Endothelial cell (in vitro differentiated cells): ENCODE measurements at regions not wholly inside any gene's neighbourhood (a gene's known extent, or its start where the extent isn't known, plus 50 kb on each side); places are given as distances from the start of the nearest gene placed in this dataset.
"Not testable (repeated sequence)": the region's sequence is repeated elsewhere in the genome, so short reads cannot be mapped to it uniquely, and the experiment has no call there.

ENCODE experiments used
- DNase-seq: peaks from one replicate; pipeline ENCODE4 v3.0.0; 2021; ENCODE audit warnings: low spot score
- H3K27ac Mint-ChIP-seq: one replicate; pipeline ENCODE4 v1.8.0; 2021; ENCODE audit warnings: mixed read lengths, inconsistent platforms; ENCODE audit not compliant: unreplicated experiment
- H3K27me3 Mint-ChIP-seq: one replicate; pipeline ENCODE4 v1.8.0; 2021; ENCODE audit warnings: mild to moderate bottlenecking, moderate library complexity, mixed read lengths, inconsistent platforms; ENCODE audit not compliant: unreplicated experiment
- H3K36me3 Mint-ChIP-seq: one replicate; pipeline ENCODE4 v1.8.0; 2021; ENCODE audit warnings: mild to moderate bottlenecking, low read depth, mixed read lengths, inconsistent platforms; ENCODE audit not compliant: unreplicated experiment
- H3K4me1 Mint-ChIP-seq: one replicate; pipeline ENCODE4 v1.8.0; 2021; ENCODE audit warnings: mild to moderate bottlenecking, mixed read lengths, inconsistent platforms; ENCODE audit not compliant: unreplicated experiment
- H3K4me3 Mint-ChIP-seq: one replicate; pipeline ENCODE4 v1.8.0; 2021; ENCODE audit warnings: mild to moderate bottlenecking, mixed read lengths, inconsistent platforms; ENCODE audit not compliant: unreplicated experiment
- H3K9me3 Mint-ChIP-seq: one replicate; pipeline ENCODE4 v1.8.0; 2021; ENCODE audit warnings: mixed read lengths, inconsistent platforms; ENCODE audit not compliant: unreplicated experiment
- CTCF ChIP-seq: fragments of 200-600 bp; sonication (generic); IDR thresholded peaks from one replicate; pipeline ENCODE4 v1.5.0; 2021; ENCODE audit warnings: antibody characterized with exemption; ENCODE audit not compliant: unreplicated experiment

DNA sequence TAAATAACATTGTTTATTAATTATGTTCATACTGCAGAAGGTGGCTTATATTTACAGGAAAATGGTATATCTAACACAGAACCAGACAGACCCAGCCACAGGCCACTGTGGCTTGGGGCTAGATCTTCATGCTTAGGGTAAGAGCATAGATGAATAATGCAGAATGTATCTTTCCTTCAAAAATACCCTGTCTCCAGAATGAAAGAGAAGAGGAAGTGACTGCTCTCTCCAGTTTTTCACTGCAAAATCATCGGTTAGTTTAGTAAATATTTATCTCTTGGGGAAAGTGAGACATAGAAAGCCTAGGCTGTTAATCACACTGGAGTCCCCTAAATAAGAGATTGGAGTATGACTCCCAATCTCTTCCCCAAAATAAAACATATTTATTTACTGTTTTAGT, 453.7 kb downstream of the NAV3 start:
- no peaks in the 10 kb centered on the region for H3K4me1 Mint-ChIP-seq
- no peaks in the 10 kb centered on the region for H3K27me3 Mint-ChIP-seq
- DNase-seq, result no peak
- H3K4me3 Mint-ChIP-seq, result no peak overlapping the region
- H3K27ac Mint-ChIP-seq, result no peak overlapping the region
- no peaks in the 10 kb centered on the region for H3K9me3 Mint-ChIP-seq
- TF ChIP-seq CTCF, result no peak
- H3K36me3 Mint-ChIP-seq, result no peaks in the 10 kb centered on the region

GRCh38 chr12:78290606-78291345, 460.1 kb downstream of the NAV3 start:
- H3K27me3 Mint-ChIP-seq, result no peaks in the 10 kb centered on the region
- no peak for TF ChIP-seq CTCF
- H3K4me1 Mint-ChIP-seq, result no peaks in the 10 kb centered on the region
- no peak overlapping the region for H3K4me3 Mint-ChIP-seq
- no peaks in the 10 kb centered on the region for H3K9me3 Mint-ChIP-seq
- no peak overlapping the region for H3K27ac Mint-ChIP-seq
- no peak for DNase-seq
- H3K36me3 Mint-ChIP-seq, result no peaks in the 10 kb centered on the region

DNA sequence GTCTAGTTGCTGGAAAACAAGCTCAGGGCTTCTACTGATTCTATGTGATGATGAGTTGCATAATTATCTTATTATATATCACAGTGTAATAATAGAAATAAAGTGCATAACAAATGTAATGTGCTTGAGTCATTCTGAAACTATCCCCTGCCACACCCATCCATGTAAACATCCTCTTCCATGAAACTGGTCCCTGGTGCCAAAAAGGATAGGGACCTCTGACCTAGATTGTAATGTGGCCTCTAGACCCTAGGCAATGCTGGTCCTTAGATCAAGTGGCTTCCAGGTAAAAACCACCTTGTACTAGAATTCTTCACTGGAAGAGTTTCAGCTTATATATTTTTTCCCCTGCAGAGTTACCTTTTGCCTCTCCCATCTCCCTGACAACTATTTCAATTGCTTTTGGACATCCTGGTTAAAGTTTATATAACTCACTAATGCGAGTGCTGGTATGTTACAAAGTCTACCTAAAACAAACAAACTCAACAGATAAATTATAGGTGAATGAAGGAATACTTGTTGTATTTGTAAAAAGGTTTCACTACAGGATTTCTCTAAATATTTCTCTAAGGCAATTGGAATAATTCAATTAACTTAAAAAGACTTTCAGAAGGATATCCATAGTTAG, 462.5 kb downstream of the NAV3 start:
- TF ChIP-seq CTCF, result no peak
- H3K4me1 Mint-ChIP-seq, result no peaks in the 10 kb centered on the region
- no peak overlapping the region for H3K27ac Mint-ChIP-seq
- no peaks in the 10 kb centered on the region for H3K36me3 Mint-ChIP-seq
- H3K27me3 Mint-ChIP-seq, result no peaks in the 10 kb centered on the region
- H3K4me3 Mint-ChIP-seq, result no peak overlapping the region
- H3K9me3 Mint-ChIP-seq, result no peaks in the 10 kb centered on the region
- DNase-seq, result no peak

- H3K27ac Mint-ChIP-seq, DNase-seq, H3K27me3 Mint-ChIP-seq, H3K36me3 Mint-ChIP-seq, H3K4me1 Mint-ChIP-seq, H3K4me3 Mint-ChIP-seq, H3K9me3 Mint-ChIP-seq: not testable (repeated sequence)
Measured at GRCh38 chr12:78301282-78301681, 470.6 kb downstream of the NAV3 start.

GRCh38 chr12:78305808-78306207, 475.1 kb downstream of the NAV3 start:
- DNase-seq, result no peak
- no peaks in the 10 kb centered on the region for H3K27me3 Mint-ChIP-seq
- H3K27ac Mint-ChIP-seq, result no peak overlapping the region
- H3K36me3 Mint-ChIP-seq, result no peaks in the 10 kb centered on the region
- H3K9me3 Mint-ChIP-seq, result no peaks in the 10 kb centered on the region
- no peak for TF ChIP-seq CTCF
- no peak overlapping the region for H3K4me3 Mint-ChIP-seq
- H3K4me1 Mint-ChIP-seq, result no peaks in the 10 kb centered on the region
